ENCODE measurements at regions not wholly inside any gene's neighbourhood (a gene's known extent, or its start where the extent isn't known, plus 50 kb on each side); places are given as distances from the start of the nearest gene placed in this dataset.

DNA sequence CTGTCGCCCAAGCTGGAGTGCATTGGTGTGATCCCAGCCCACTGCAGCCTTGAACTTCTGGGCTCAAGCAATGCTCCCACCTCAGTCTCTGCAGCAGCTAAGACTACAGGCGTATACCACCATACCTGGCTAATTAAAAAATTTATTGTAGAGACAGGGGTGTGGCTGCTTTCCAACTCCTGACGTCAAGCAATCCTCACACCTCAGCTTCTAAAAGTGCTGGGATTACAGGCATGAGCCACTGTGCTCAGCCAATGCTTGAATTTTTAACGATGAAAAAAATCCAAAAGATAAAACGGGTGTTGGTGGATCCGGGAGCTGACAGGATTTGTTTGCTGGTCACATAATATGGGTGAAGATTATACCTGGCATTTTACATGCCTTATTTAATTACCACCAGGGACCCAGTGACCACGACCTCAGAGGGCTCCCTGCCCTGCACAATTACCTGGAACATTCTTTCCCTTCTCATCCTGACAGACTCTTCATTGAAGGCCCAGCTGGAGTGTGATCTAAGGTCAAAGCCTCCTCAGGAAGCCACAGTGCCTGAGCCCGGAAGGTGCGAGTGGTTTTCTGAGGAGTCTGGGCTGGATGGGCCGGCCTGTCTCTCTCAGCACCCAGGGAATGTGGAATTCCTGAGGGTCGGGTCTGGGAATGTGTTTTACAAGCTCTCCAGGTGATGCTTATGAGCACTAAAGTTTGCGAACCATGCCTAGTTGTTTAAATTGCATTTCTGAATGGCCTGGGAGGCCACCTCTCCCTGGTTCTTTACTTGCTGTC lies 193.3 kb downstream of the USP12 start:
- TF ChIP-seq PAX5 (IDR thresholded peaks at IDR 0.05; ENCODE audit: insufficient read depth, low read length, severe bottlenecking), result no peak
- TF ChIP-seq POLR2A (IDR thresholded peaks at IDR 0.05; ENCODE audit: low read depth, low read length), result no peak
- no peak for TF ChIP-seq POLR2AphosphoS5 (IDR thresholded peaks at IDR 0.05; ENCODE audit: low read depth, low read length)
